Esophagus squamous epithelium (tissue), 4 donors: ENCODE measurements at regions not wholly inside any gene's neighbourhood (a gene's known extent, or its start where the extent isn't known, plus 50 kb on each side); places are given as distances from the start of the nearest gene placed in this dataset.

Experiments used
- CTCF ChIP-seq, 6 experiments: fragments of 450-650 bp in 4 of 6; fragments of 200-600 bp in 2 of 6; sonication (generic) in 2 of 6; IDR thresholded peaks; one replicate each; pipeline ENCODE4 v1.5.1; 2016 to 2019; ENCODE audit warnings: antibody characterized with exemption in 6 of 6, mild to moderate bottlenecking in 4 of 6, moderate library complexity in 4 of 6
- POLR2A ChIP-seq, 4 donors: fragments of 450-650 bp; IDR thresholded peaks; one replicate each; pipeline ENCODE4 v1.6.1; 2017; ENCODE audit warnings: antibody characterized with exemption in 4 of 4, mild to moderate bottlenecking in 4 of 4, moderate library complexity in 3 of 4

- TF ChIP-seq POLR2A (IDR thresholded peaks at IDR 0.05): no peak
- TF ChIP-seq CTCF (IDR thresholded peaks at IDR 0.05): no peak
Observed at GRCh38 chr14:98847521-98848468, 424.2 kb downstream of the BCL11B start.
